Ovary (tissue), 3 donors: ENCODE measurements at regions not wholly inside any gene's neighbourhood (a gene's known extent, or its start where the extent isn't known, plus 50 kb on each side); places are given as distances from the start of the nearest gene placed in this dataset.

Source experiments
- CTCF ChIP-seq, 3 donors: fragments of 450-650 bp in 2 of 3; fragments of 200-600 bp in 1 of 3; IDR thresholded peaks; one replicate each; pipeline versions ENCODE4 v1.5.1 to v1.8.0; 2016 to 2022; ENCODE audit warnings: antibody characterized with exemption in 3 of 3, mild to moderate bottlenecking in 1 of 3
- EP300 ChIP-seq: sonication (generic); formaldehyde crosslinking; IDR thresholded peaks from one replicate; pipeline ENCODE4 v1.6.1; 2017; ENCODE audit warnings: antibody characterized with exemption
- POLR2A ChIP-seq: fragments of 450-650 bp; IDR thresholded peaks from one replicate; pipeline ENCODE4 v1.6.1; 2017; ENCODE audit warnings: antibody characterized with exemption, mild to moderate bottlenecking, moderate library complexity
- donor health status: DM: no; HTN: no; CAD: no.

DNA sequence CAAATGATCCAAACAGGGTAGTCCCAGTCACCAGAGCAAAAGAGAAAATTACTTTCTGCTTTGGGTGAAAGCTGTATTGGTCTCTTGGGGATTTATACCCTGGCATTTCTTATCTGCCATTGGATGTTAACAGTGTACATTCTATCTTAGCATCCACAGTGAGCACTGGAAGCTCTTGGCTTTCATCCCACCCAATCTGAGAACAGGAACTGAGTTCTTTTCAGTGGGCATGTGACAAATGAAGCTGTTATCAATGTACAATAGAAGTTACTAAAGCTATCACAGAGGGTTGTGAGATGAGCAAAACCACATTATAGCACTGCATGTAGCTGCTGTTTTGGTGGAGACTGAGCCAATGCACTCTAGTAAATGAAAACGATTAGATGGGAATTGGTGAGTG lies 300.7 kb downstream of the TUSC7 start:
- TF ChIP-seq CTCF (IDR thresholded peaks at IDR 0.05) (no peak), POLR2A (no peak), EP300 (no peak)
